ENCODE measurements at regions not wholly inside any gene's neighbourhood (a gene's known extent, or its start where the extent isn't known, plus 50 kb on each side); places are given as distances from the start of the nearest gene placed in this dataset.

- no peak overlapping the region for H3K4me3 ChIP-seq (ENCODE audit: low read depth, low read length)
- no peak for TF ChIP-seq CTCF (IDR thresholded peaks at IDR 0.05; ENCODE audit: low read depth, low read length, missing control alignments)
- DNase-seq (ENCODE audit: low read depth) = no peak
Measured at GRCh38 chr3:117928836-117929235, 1105.8 kb downstream of the IGSF11 start.

GRCh38 chr3:117932441-117932840 is 1102.2 kb downstream of the IGSF11 start:
- H3K4me3 ChIP-seq (ENCODE audit: low read depth, low read length) = no peak overlapping the region
- no peak for TF ChIP-seq CTCF (IDR thresholded peaks at IDR 0.05; ENCODE audit: low read depth, low read length, missing control alignments)
- no peak for DNase-seq (ENCODE audit: low read depth)

GRCh38 chr3:117936159-117936558 is 1098.5 kb downstream of the IGSF11 start:
- H3K4me3 ChIP-seq (ENCODE audit: low read depth, low read length) = no peak overlapping the region
- DNase-seq (ENCODE audit: low read depth) = no peak
- no peak for TF ChIP-seq CTCF (IDR thresholded peaks at IDR 0.05; ENCODE audit: low read depth, low read length, missing control alignments)

GRCh38 chr3:117938974-117939373 is 1095.7 kb downstream of the IGSF11 start:
- H3K4me3 ChIP-seq (ENCODE audit: low read depth, low read length) = no peak overlapping the region
- TF ChIP-seq CTCF (IDR thresholded peaks at IDR 0.05; ENCODE audit: low read depth, low read length, missing control alignments) = no peak
- DNase-seq (ENCODE audit: low read depth) = no peak

GRCh38 chr3:117939425-117940027 is 1095.1 kb downstream of the IGSF11 start:
- no peak for DNase-seq (ENCODE audit: low read depth)
- no peak for TF ChIP-seq CTCF (IDR thresholded peaks at IDR 0.05; ENCODE audit: low read depth, low read length, missing control alignments)
- H3K4me3 ChIP-seq (ENCODE audit: low read depth, low read length) = no peak overlapping the region

- no peak overlapping the region for H3K4me3 ChIP-seq (ENCODE audit: low read depth, low read length)
- DNase-seq (ENCODE audit: low read depth) = no peak
- TF ChIP-seq CTCF (IDR thresholded peaks at IDR 0.05; ENCODE audit: low read depth, low read length, missing control alignments) = no peak
Measured at GRCh38 chr3:117941015-117941414, 1093.6 kb downstream of the IGSF11 start.

GRCh38 chr3:117941756-117942155 is 1092.9 kb downstream of the IGSF11 start:
- no peak for DNase-seq (ENCODE audit: low read depth)
- H3K4me3 ChIP-seq (ENCODE audit: low read depth, low read length) = no peak overlapping the region
- TF ChIP-seq CTCF (IDR thresholded peaks at IDR 0.05; ENCODE audit: low read depth, low read length, missing control alignments) = no peak

All from GM12864 (cell line).